ENCODE measurements at regions not wholly inside any gene's neighbourhood (a gene's known extent, or its start where the extent isn't known, plus 50 kb on each side); places are given as distances from the start of the nearest gene placed in this dataset.

DNA sequence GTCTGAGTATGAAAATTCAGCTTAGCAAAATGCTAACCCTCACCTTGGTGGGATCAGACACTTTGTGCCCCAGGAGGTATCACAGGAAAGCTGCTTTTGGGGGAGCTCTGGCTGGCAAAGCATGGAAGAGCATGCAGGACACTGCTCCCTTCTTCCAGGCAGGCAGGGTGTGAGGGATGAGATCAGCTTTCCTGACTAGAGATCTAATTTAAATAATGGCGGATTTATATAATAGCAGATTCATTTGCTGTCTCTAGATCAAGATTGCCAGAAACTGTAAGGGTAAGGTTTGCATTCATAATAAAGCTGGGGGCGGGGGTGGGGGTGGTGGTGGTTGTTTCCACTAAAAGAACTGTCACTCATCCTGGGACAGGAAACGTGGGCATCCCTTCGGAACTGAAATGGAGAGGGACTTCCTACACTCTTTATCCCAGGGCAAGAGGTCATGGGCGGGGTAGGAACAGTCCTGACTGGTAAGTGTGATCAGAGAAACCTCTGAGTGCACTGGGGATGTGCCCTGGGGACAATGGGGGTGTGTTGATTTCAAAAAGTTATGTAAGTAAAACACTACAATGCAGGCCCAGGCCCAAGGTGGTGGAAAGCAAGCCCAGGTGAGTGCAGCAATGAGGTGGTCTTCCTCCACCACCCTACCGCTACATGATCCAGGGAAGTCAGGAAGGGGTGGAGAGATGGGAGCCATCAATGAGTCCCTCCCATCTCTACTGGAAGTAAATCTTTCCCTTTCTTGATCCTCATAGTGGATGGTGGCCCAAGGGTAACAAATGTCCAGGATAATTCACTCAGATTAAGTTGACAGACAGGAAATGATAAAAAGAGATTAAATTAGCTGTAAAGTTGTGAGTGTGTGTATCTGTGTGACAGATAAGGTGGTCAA is 171.4 kb upstream of the SERPINE2 start:
- DNase-seq: no peak

GRCh38 chr2:224209555-224210285 is 170.6 kb upstream of the SERPINE2 start:
- no peak for DNase-seq

DNA sequence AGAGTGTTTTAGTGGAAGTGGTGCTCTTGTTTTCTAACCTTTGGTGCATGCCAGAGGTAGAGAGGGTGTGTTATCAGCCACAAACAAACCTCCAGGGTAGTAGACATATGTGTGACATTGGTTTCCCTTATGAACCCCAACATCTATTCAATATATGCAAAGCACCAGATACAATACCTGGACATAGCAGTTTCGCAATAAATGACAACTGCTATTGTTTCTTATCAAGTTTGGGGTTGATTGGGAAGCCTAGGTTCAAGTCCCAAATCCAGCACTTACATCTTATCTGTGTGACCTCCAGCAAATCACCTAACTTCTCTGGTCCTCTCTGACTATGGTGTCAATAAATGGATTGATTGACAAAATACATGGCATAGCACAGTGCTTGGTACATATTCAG is 169.4 kb upstream of the SERPINE2 start:
- DNase-seq: no peak

GRCh38 chr2:224208007-224208406 is 168.9 kb upstream of the SERPINE2 start:
- DNase-seq: no peak

DNA sequence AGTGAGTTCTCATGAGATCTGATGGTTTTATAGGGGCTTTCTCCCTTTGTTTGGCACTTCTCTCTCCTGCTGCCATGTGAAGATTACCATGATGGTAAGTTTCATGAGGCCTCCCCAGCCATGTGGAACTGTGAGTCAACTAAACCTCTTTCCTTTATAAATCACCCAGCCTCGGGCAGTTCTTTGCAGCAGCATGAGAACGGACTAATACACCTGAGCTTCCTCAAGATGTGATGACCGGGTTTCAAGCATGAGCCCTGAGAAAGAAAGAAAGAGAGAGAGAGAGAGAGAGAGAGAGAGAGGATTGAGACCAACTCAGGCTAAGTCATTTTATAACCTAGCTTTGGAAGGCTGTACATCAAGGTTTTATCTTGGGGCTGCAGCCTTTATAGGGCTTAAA is 167.7 kb upstream of the SERPINE2 start:
- no peak for DNase-seq

GRCh38 chr2:224202281-224202865 is 163.3 kb upstream of the SERPINE2 start:
- no peak for DNase-seq

GRCh38 chr2:224198436-224198835 is 159.3 kb upstream of the SERPINE2 start:
- DNase-seq: no peak

GRCh38 chr2:224196810-224197209 is 157.7 kb upstream of the SERPINE2 start:
- DNase-seq: no peak

DNA sequence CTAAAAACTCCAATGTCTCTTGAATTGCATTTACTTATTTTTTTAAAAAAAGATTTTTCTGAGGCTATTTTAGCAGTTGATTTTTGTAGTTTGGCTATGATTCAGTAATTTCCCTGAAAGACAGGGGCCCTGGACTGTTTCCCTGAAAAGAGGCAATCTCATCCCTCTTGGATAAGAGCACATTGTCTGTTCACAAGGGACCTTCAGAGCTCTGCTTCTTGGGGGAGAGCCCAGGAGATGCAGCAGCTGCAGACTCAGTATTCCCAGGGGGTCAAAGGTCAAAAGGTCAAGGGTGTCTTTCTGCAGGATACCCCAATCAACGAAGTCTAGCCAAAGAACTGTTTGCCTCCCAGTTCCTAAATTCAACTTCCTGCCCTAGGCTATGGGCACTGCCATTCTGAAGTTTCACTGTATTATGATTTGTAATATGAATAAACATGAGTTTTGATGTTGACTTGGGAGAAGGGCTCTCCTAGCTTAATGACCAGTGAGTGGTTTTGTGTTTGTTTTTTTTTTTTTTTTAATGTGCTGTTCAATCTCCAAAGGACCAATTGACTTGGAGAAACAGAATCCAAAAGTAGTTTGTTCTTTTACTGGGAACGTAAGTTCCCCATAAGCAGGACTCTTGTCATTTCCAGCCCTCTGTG is 157.0 kb upstream of the SERPINE2 start:
- no peak for DNase-seq

DNA sequence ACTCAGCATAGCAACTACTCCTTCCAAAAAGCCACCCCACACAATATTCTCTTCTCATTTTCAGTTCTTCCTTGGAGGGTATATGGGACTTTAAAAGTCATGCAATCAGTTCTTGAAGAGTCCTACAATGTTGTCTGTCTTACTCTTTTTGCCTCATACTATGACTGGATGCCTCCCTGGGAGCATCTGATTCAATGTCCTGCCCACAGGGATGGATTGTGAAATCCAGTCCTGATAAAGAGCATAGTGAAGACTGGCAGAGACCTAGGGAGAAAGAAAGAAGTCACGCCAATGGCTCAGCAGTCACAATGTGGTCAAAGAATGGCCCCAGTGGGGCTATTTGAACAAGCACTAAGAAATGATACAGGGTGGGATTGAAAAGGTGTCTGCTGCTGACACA is 155.1 kb upstream of the SERPINE2 start:
- DNase-seq: no peak

- no peak for DNase-seq
Measured at GRCh38 chr2:224191465-224191864, 152.4 kb upstream of the SERPINE2 start.

- no peak for DNase-seq
Measured at GRCh38 chr2:224190936-224191270, 151.8 kb upstream of the SERPINE2 start.

- DNase-seq: no peak
Measured at GRCh38 chr2:224190234-224190935, 151.3 kb upstream of the SERPINE2 start.

- DNase-seq: no peak
Measured at GRCh38 chr2:224187220-224187619, 148.1 kb upstream of the SERPINE2 start.

GRCh38 chr2:224185023-224185601 is 146.0 kb upstream of the SERPINE2 start:
- DNase-seq: no peak

DNA sequence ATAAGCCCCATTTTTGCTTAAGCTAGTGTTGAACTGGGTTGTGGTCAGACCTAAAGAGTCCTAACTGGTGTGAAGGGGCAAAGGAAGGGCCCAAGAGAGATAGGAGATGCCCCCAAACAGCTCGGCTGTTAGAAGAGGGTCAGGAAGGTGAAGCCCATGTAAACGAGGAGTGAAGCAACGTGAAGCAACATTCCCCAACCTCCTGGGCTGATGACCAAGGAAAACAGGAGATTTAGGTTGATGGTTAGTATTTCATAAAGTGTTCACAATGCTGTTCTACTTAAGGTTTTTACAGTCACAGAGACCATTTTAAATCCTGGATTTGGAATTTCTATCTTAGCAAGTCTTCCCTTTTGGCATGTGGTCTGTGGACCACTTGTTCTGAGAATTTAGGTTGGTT is 144.0 kb upstream of the SERPINE2 start:
- no peak for DNase-seq

GRCh38 chr2:224182498-224182897 is 143.4 kb upstream of the SERPINE2 start:
- no peak for DNase-seq

- DNase-seq: no peak
Measured at GRCh38 chr2:224181534-224182155, 142.6 kb upstream of the SERPINE2 start.

DNA sequence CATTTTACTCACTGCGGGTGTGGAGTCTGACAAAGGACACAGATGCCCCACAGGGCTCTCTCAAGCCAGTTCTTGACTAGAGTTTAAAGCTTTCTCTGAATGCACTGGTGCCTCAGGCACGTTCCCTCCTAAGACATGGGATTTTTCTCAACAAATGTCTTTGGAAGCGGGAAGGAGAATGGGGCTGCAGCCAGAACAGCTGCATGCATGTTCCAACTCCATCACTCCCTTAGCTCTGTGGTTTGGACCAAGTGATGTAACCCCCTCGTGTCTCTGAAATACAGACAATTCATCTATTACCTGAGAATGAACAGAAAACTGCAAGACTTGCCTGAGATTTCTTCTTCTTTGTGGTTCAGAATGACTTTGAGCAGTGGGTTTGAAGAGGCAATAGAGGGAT is 141.7 kb upstream of the SERPINE2 start:
- DNase-seq: no peak

GRCh38 chr2:224178056-224178455 is 139.0 kb upstream of the SERPINE2 start:
- DNase-seq: no peak

- no peak for DNase-seq
Measured at GRCh38 chr2:224175538-224175937, 136.5 kb upstream of the SERPINE2 start.

GRCh38 chr2:224174990-224175389 is 135.9 kb upstream of the SERPINE2 start:
- no peak for DNase-seq

Data from T-helper 2 cell (primary cell).